GM19239 (cell line): ENCODE measurements at regions not wholly inside any gene's neighbourhood (a gene's known extent, or its start where the extent isn't known, plus 50 kb on each side); places are given as distances from the start of the nearest gene placed in this dataset.
"Not testable (repeated sequence)": the region's sequence is repeated elsewhere in the genome, so short reads cannot be mapped to it uniquely, and the experiment has no call there.

Source experiments
- DNase-seq: peaks from one replicate; pipeline ENCODE4 v3.0.0; 2011; ENCODE audit warnings: low spot score; ENCODE audit not compliant: insufficient read length
- FAIRE-seq: peaks from 2 replicates; lab custom pipeline; 2011; peaks lifted over from hg19 to GRCh38; lab: Jason Lieb, UNC

GRCh38 chr13:81207636-81208035 lies 866.7 kb upstream of the SPRY2 start:
- no peak for FAIRE-seq

GRCh38 chr13:81207231-81207630 lies 866.3 kb upstream of the SPRY2 start:
- DNase-seq (no peak), FAIRE-seq (no peak)

More at GRCh38 chr13:81207636-81208035, 866.7 kb upstream of the SPRY2 start:
- DNase-seq: no peak

- DNase-seq (no peak), FAIRE-seq (no peak)
These were observed 862.9 kb upstream of the SPRY2 start for GRCh38 chr13:81203783-81204182.

- DNase-seq: no peak
- FAIRE-seq: no peak
These were observed 859.0 kb upstream of the SPRY2 start for GRCh38 chr13:81199956-81200355.

- no peak for DNase-seq
- FAIRE-seq: no peak
These were observed 857.0 kb upstream of the SPRY2 start for GRCh38 chr13:81197966-81198365.

- no peak for FAIRE-seq
These were observed 856.6 kb upstream of the SPRY2 start for GRCh38 chr13:81197483-81197882.

GRCh38 chr13:81194362-81194761 lies 853.4 kb upstream of the SPRY2 start:
- DNase-seq (no peak), FAIRE-seq (no peak)

More at GRCh38 chr13:81197483-81197882, 856.6 kb upstream of the SPRY2 start:
- DNase-seq: no peak

GRCh38 chr13:81184556-81185265 lies 843.8 kb upstream of the SPRY2 start:
- FAIRE-seq: no peak
- DNase-seq: no peak

GRCh38 chr13:81172603-81173002 lies 831.7 kb upstream of the SPRY2 start:
- DNase-seq: no peak
- no peak for FAIRE-seq

GRCh38 chr13:81171065-81171647 lies 830.2 kb upstream of the SPRY2 start:
- DNase-seq (no peak), FAIRE-seq (no peak)

- FAIRE-seq, DNase-seq: not testable (repeated sequence)
These were observed 822.9 kb upstream of the SPRY2 start for GRCh38 chr13:81163823-81164222.

- DNase-seq (no peak), FAIRE-seq (no peak)
These were observed 812.6 kb upstream of the SPRY2 start for GRCh38 chr13:81153478-81153877.

GRCh38 chr13:81148822-81149221 lies 807.9 kb upstream of the SPRY2 start:
- FAIRE-seq: no peak
- no peak for DNase-seq

- DNase-seq, FAIRE-seq: not testable (repeated sequence)
These were observed 805.6 kb upstream of the SPRY2 start for GRCh38 chr13:81146576-81146975.

GRCh38 chr13:81142306-81142999 lies 801.5 kb upstream of the SPRY2 start:
- FAIRE-seq: no peak
- no peak for DNase-seq

- no peak for DNase-seq
- no peak for FAIRE-seq
These were observed 799.7 kb upstream of the SPRY2 start for GRCh38 chr13:81140675-81141074.

- FAIRE-seq (no peak), DNase-seq (no peak)
These were observed 799.1 kb upstream of the SPRY2 start for GRCh38 chr13:81139987-81140386.

- DNase-seq: no peak
- no peak for FAIRE-seq
These were observed 797.5 kb upstream of the SPRY2 start for GRCh38 chr13:81138353-81138980.

GRCh38 chr13:81133066-81133465 lies 792.1 kb upstream of the SPRY2 start:
- FAIRE-seq (no peak), DNase-seq (no peak)

GRCh38 chr13:81117416-81117815 lies 776.5 kb upstream of the SPRY2 start:
- DNase-seq (no peak), FAIRE-seq (no peak)
